ENCODE measurements at regions not wholly inside any gene's neighbourhood (a gene's known extent, or its start where the extent isn't known, plus 50 kb on each side); places are given as distances from the start of the nearest gene placed in this dataset.
"Not testable (repeated sequence)": the region's sequence is repeated elsewhere in the genome, so short reads cannot be mapped to it uniquely, and the experiment has no call there.

GRCh38 chr12:9407425-9407748, 199.2 kb upstream of the PZP start:
- TF ChIP-seq, protein P1, sequence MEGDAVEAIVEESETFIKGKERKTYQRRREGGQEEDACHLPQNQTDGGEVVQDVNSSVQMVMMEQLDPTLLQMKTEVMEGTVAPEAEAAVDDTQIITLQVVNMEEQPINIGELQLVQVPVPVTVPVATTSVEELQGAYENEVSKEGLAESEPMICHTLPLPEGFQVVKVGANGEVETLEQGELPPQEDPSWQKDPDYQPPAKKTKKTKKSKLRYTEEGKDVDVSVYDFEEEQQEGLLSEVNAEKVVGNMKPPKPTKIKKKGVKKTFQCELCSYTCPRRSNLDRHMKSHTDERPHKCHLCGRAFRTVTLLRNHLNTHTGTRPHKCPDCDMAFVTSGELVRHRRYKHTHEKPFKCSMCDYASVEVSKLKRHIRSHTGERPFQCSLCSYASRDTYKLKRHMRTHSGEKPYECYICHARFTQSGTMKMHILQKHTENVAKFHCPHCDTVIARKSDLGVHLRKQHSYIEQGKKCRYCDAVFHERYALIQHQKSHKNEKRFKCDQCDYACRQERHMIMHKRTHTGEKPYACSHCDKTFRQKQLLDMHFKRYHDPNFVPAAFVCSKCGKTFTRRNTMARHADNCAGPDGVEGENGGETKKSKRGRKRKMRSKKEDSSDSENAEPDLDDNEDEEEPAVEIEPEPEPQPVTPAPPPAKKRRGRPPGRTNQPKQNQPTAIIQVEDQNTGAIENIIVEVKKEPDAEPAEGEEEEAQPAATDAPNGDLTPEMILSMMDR (IDR thresholded peaks at IDR 0.05; ENCODE audit: low read length): not testable (repeated sequence)
- TF ChIP-seq EZH2 (IDR thresholded peaks at IDR 0.05; ENCODE audit: borderline replicate concordance, low read length): not testable (repeated sequence)
